OCI-LY7 (cell line): ENCODE measurements at regions not wholly inside any gene's neighbourhood (a gene's known extent, or its start where the extent isn't known, plus 50 kb on each side); places are given as distances from the start of the nearest gene placed in this dataset.

Experiments
- BruUV-seq: library from RNA; stranded (reverse); fragments of 400-500 nt; replicated peaks from 2 replicates; lab custom pipeline; 2021; lab: Mats Ljungman, UMichigan
- CTCF ChIA-PET: fragments of 300-600 bp; sonication (Branson Sonifier 250); formaldehyde crosslinking; loops from one replicate; lab custom pipeline; 2022; ENCODE audit warnings: antibody characterized with exemption; ENCODE audit not compliant: unreplicated experiment; lab: Charles Lee
- POLR2A ChIA-PET: fragments of 300-600 bp; sonication (Branson Sonifier 250); formaldehyde crosslinking; loops from one replicate; lab custom pipeline; 2022; ENCODE audit warnings: antibody characterized with exemption; lab: Charles Lee
- DNase-seq: peaks from one replicate; pipeline ENCODE4 v3.0.0-alpha.2; 2015; ENCODE audit warnings: low spot score
- H2AFZ ChIP-seq: fragments of 200-600 bp; sonication (generic), shearing (Covaris generic); 2 replicates; pipeline ENCODE4 v1.6.1; 2014; ENCODE audit warnings: mild to moderate bottlenecking, antibody characterized with exemption, low read length, moderate library complexity
- H3K27ac ChIP-seq: fragments of 200-600 bp; sonication (generic); 2 replicates; pipeline ENCODE4 v1.5.1; 2014; ENCODE audit warnings: mixed run types, low read depth, mild to moderate bottlenecking, moderate library complexity, low read length, inconsistent platforms; ENCODE audit not compliant: poor library complexity, severe bottlenecking
- H3K36me3 ChIP-seq: fragments of 200-600 bp; sonication (generic); 2 replicates; pipeline ENCODE4 v1.6.1; 2014; ENCODE audit warnings: mild to moderate bottlenecking, antibody characterized with exemption, low read length, moderate library complexity, mixed read lengths; ENCODE audit not compliant: insufficient read depth
- H3K4me1 ChIP-seq: fragments of 200-600 bp; sonication (generic); 2 replicates; pipeline ENCODE4 v1.5.1; 2014; ENCODE audit warnings: mild to moderate bottlenecking, low read length; ENCODE audit not compliant: insufficient read depth, poor library complexity, severe bottlenecking
- H3K4me2 ChIP-seq: fragments of 200-600 bp; sonication (generic); 2 replicates; pipeline ENCODE4 v1.6.1; 2014; ENCODE audit warnings: mild to moderate bottlenecking, low read length
- H3K4me3 ChIP-seq: fragments of 200-600 bp; sonication (generic); 2 replicates; pipeline ENCODE4 v1.5.1; 2014; ENCODE audit warnings: mild to moderate bottlenecking, low read depth, low read length; ENCODE audit not compliant: poor library complexity, severe bottlenecking
- H3K79me2 ChIP-seq: fragments of 200-600 bp; sonication (generic); 2 replicates; pipeline ENCODE4 v1.6.1; 2016; ENCODE audit warnings: low read depth, mild to moderate bottlenecking, low read length, moderate library complexity, mixed read lengths; ENCODE audit not compliant: insufficient read depth
- H3K9me2 ChIP-seq: fragments of 200-600 bp; sonication (generic); 2 replicates; pipeline ENCODE4 v1.6.1; 2016; ENCODE audit warnings: mild to moderate bottlenecking, low read length, mixed read lengths; ENCODE audit not compliant: insufficient read depth
- H3K9me3 ChIP-seq: fragments of 200-600 bp; sonication (generic); 2 replicates; pipeline ENCODE4 v1.6.1; 2014; ENCODE audit warnings: mild to moderate bottlenecking, mixed run types, low read length, mixed read lengths
- H4K20me1 ChIP-seq: fragments of 200-600 bp; sonication (generic); 2 replicates; pipeline ENCODE4 v1.6.1; 2014; ENCODE audit warnings: mild to moderate bottlenecking, antibody characterized with exemption, low read length, moderate library complexity, mixed read lengths; ENCODE audit not compliant: insufficient read depth
- EZH2phosphoT487 ChIP-seq: fragments of 200-600 bp; sonication (generic); IDR thresholded peaks from 2 replicates; pipeline ENCODE4 v1.6.1; 2018; ENCODE audit warnings: low read depth, borderline replicate concordance, mild to moderate bottlenecking, mixed run types, antibody characterized with exemption, low read length, moderate library complexity, mixed read lengths
- intact Hi-C: fragments of 100-400 bp; cut with micrococcal nuclease; formaldehyde crosslinking; loops from one replicate; pipeline ENCODE4 v1.10.0; 2022; ENCODE audit not compliant: unreplicated experiment
- TF ChIP-seq, protein P1 (sequence below): fragments of 200-600 bp; sonication (generic); conservative IDR thresholded peaks from 2 replicates; pipeline ENCODE4 v1.5.1; 2014; ENCODE audit warnings: mild to moderate bottlenecking, antibody characterized with exemption, low read length, moderate library complexity, mixed read lengths

DNA sequence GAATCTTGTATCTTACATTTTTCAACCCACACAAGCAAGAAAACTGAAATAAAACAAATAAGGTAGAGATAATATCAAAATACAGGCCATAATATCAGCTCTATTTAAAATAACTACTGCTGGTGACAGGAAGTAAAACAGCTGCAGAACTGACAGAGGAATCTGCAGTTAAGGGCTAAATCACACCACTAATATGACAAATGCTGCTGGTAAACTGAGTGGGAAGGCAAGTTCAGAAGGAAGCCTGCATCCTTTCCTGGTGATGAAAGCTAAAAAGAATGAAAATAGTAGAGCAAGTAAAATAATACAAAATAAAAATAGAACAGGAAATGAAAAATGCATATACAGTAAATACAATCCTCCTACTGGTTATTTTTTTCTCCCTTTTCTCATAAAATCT is 1293.7 kb upstream of the C9orf72 start:
- ChIA-PET CTCF (no interaction called here), POLR2A (interaction anchor here (0.6 to 0.7 kb wide), 3 partner anchors 55 to 904 kb away, joined by 3 to 5 read pairs (median 3); no protein-coding TSS in a partner anchor)
- no peak for DNase-seq
- no peaks in the 10 kb centered on the region for H4K20me1 ChIP-seq
- H3K9me2 ChIP-seq: no peaks in the 10 kb centered on the region
- TF ChIP-seq EZH2phosphoT487: no peak
- TF ChIP-seq, protein P1, sequence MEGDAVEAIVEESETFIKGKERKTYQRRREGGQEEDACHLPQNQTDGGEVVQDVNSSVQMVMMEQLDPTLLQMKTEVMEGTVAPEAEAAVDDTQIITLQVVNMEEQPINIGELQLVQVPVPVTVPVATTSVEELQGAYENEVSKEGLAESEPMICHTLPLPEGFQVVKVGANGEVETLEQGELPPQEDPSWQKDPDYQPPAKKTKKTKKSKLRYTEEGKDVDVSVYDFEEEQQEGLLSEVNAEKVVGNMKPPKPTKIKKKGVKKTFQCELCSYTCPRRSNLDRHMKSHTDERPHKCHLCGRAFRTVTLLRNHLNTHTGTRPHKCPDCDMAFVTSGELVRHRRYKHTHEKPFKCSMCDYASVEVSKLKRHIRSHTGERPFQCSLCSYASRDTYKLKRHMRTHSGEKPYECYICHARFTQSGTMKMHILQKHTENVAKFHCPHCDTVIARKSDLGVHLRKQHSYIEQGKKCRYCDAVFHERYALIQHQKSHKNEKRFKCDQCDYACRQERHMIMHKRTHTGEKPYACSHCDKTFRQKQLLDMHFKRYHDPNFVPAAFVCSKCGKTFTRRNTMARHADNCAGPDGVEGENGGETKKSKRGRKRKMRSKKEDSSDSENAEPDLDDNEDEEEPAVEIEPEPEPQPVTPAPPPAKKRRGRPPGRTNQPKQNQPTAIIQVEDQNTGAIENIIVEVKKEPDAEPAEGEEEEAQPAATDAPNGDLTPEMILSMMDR: no peak
- H3K4me2 ChIP-seq: no peak overlapping the region
- no peak overlapping the region for H2AFZ ChIP-seq
- H3K79me2 ChIP-seq: no peaks in the 10 kb centered on the region
- H3K27ac ChIP-seq: no peak overlapping the region
- H3K9me3 ChIP-seq: no peaks in the 10 kb centered on the region
- no TSS peak for BruUV-seq
- no peaks in the 10 kb centered on the region for H3K36me3 ChIP-seq
- H3K4me3 ChIP-seq: no peak overlapping the region
- intact Hi-C loops: no loop called here
- no peaks in the 10 kb centered on the region for H3K4me1 ChIP-seq

DNA sequence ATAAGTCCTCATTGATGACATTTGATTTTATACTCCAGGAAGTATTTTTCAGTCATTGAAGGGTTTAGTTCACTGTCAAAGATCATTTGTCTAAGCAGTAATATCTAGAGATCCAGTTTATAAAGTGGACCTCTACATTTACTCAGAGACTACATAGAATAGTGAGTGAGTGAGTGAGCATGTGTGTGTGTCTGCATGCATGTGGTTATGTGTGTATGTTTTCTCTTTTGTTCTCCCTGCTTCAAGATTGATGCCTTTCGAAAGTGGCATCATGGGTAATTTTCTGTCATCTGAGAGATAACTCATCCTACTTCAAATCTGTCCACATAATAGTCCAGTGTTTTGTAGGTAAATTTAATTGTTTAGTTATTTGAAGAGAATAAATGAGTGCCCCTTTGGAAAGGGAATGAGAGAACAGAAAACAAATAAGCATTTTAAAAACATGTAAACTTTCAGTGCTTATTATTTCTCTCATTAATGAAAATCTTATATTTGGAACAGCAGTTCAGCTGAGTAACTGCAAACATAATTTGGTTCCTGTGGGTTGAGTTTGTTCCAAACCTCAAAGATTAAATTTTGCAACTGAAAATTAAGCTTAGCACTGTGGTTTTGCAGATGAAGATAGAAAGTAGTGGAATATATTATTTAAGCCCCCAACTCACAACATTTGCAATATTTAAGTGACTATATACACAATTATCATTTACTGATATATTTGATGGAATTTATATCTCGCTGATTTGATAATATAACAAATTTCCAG is 1295.1 kb upstream of the C9orf72 start:
- Histone ChIP-seq H2AFZ (no peak overlapping the region), H4K20me1 (no peaks in the 10 kb centered on the region), H3K4me3 (no peak overlapping the region), H3K36me3 (no peaks in the 10 kb centered on the region), H3K4me2 (no peak overlapping the region), H3K9me3 (no peaks in the 10 kb centered on the region), H3K4me1 (no peaks in the 10 kb centered on the region), H3K9me2 (no peaks in the 10 kb centered on the region), H3K79me2 (no peaks in the 10 kb centered on the region), H3K27ac (no peak overlapping the region)
- intact Hi-C loops: no loop called here
- POLR2A ChIA-PET: no interaction called here
- BruUV-seq: no TSS peak
- TF ChIP-seq, protein P1: no peak
- TF ChIP-seq EZH2phosphoT487: no peak
- CTCF ChIA-PET: no interaction called here
- DNase-seq: no peak

DNA sequence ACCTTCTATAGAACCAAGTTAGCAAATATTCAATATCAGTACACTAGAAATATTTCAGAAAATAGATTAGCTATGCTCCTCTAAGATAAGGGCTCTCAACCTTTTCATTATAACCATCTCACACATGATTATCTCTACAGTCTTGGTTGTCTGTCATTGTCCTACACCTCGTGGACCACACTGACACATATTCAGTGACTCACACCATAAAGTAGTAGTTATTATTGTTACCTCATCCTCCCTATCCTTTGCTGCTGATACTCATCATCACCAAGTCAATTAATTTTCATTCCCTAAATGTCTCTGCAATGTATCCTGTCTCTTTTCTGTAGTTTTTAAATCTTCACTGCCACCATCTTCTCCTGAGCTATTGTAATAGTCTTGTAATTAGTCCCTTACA is 1309.2 kb upstream of the C9orf72 start:
- CTCF ChIA-PET: no interaction called here
- BruUV-seq: no TSS peak

More for the DNA sequence above, 1309.2 kb upstream of the C9orf72 start:
- Histone ChIP-seq H3K4me3 (no peak overlapping the region), H3K9me3 (no peaks in the 10 kb centered on the region), H3K27ac (no peak overlapping the region), H3K4me1 (no peaks in the 10 kb centered on the region), H3K4me2 (no peak overlapping the region), H4K20me1 (no peaks in the 10 kb centered on the region), H3K9me2 (no peaks in the 10 kb centered on the region), H3K79me2 (no peaks in the 10 kb centered on the region), H2AFZ (no peak overlapping the region), H3K36me3 (no peaks in the 10 kb centered on the region)
- POLR2A ChIA-PET: interaction anchor here (0.6 to 0.9 kb wide), 2 partner anchors 23 to 560 kb away, joined by 3 to 4 read pairs; no protein-coding TSS in a partner anchor
- DNase-seq: no peak
- TF ChIP-seq, protein P1: no peak
- no peak for TF ChIP-seq EZH2phosphoT487
- intact Hi-C loops: no loop called here
